Calu3 (cell line): ENCODE measurements at regions not wholly inside any gene's neighbourhood (a gene's known extent, or its start where the extent isn't known, plus 50 kb on each side); places are given as distances from the start of the nearest gene placed in this dataset.
"Not testable (repeated sequence)": the region's sequence is repeated elsewhere in the genome, so short reads cannot be mapped to it uniquely, and the experiment has no call there.

Experiments used
- BruUV-seq: library from RNA; stranded (reverse); fragments of 400-500 nt; replicated peaks from 2 replicates; lab custom pipeline; 2021; lab: Mats Ljungman, UMichigan
- CTCF ChIA-PET: fragments of 300-600 bp; sonication (Branson Sonifier 250); formaldehyde crosslinking; loops from one replicate; lab custom pipeline; 2022; ENCODE audit warnings: antibody characterized with exemption; lab: Charles Lee
- DNase-seq: peaks from one replicate; pipeline ENCODE4 v3.0.0; 2022
- H3K27ac Mint-ChIP-seq: one replicate; pipeline ENCODE4 v1.8.0; 2022; ENCODE audit warnings: mixed read lengths; ENCODE audit not compliant: unreplicated experiment
- H3K27me3 Mint-ChIP-seq: one replicate; pipeline ENCODE4 v1.8.0; 2022; ENCODE audit warnings: mixed read lengths; ENCODE audit not compliant: unreplicated experiment
- H3K36me3 Mint-ChIP-seq: one replicate; pipeline ENCODE4 v1.8.0; 2022; ENCODE audit warnings: mild to moderate bottlenecking, moderate library complexity, mixed read lengths; ENCODE audit not compliant: insufficient read depth, unreplicated experiment
- H3K4me1 Mint-ChIP-seq: one replicate; pipeline ENCODE4 v1.8.0; 2022; ENCODE audit warnings: mild to moderate bottlenecking, low read depth, mixed read lengths; ENCODE audit not compliant: unreplicated experiment
- H3K4me3 Mint-ChIP-seq: one replicate; pipeline ENCODE4 v1.8.0; 2022; ENCODE audit warnings: mild to moderate bottlenecking, low read depth, moderate library complexity, mixed read lengths; ENCODE audit not compliant: unreplicated experiment
- H3K9me3 Mint-ChIP-seq: one replicate; pipeline ENCODE4 v1.8.0; 2022; ENCODE audit warnings: low read depth, mixed read lengths; ENCODE audit not compliant: unreplicated experiment
- intact Hi-C: fragments of 100-400 bp; cut with micrococcal nuclease; formaldehyde crosslinking; loops from one replicate; pipeline ENCODE4 v1.10.0; 2022; ENCODE audit not compliant: unreplicated experiment
- TF ChIP-seq, protein P1 (sequence below): fragments of 200-600 bp; IDR thresholded peaks from one replicate; pipeline ENCODE4 v1.8.0; 2022; ENCODE audit warnings: antibody characterized with exemption; ENCODE audit not compliant: unreplicated experiment

DNA sequence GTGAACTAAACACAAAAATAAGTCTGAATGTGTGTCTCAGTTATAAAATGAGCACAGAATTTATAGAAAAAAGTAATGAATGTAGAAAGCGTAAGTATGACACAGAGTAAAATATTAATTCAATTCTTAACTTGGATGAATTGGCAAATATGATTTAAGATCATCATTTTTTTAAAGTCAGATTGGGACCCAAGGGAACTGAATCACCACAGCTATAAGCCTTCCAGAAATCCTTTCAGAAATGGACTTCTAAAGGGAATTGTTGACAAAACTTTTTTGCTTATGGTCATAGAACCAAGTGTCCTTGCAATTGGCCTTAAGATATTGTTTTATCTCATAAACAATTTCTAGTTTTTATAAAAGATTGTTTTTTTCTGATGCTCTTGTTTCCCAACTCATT, 495.1 kb upstream of the DAB2 start:
- Mint-ChIP-seq H3K4me3 (no peak overlapping the region), H3K4me1 (no peaks in the 10 kb centered on the region), H3K9me3 (no peaks in the 10 kb centered on the region), H3K27me3 (no peaks in the 10 kb centered on the region), H3K36me3 (no peaks in the 10 kb centered on the region), H3K27ac (no peak overlapping the region)
- BruUV-seq = no TSS peak
- TF ChIP-seq, protein P1, sequence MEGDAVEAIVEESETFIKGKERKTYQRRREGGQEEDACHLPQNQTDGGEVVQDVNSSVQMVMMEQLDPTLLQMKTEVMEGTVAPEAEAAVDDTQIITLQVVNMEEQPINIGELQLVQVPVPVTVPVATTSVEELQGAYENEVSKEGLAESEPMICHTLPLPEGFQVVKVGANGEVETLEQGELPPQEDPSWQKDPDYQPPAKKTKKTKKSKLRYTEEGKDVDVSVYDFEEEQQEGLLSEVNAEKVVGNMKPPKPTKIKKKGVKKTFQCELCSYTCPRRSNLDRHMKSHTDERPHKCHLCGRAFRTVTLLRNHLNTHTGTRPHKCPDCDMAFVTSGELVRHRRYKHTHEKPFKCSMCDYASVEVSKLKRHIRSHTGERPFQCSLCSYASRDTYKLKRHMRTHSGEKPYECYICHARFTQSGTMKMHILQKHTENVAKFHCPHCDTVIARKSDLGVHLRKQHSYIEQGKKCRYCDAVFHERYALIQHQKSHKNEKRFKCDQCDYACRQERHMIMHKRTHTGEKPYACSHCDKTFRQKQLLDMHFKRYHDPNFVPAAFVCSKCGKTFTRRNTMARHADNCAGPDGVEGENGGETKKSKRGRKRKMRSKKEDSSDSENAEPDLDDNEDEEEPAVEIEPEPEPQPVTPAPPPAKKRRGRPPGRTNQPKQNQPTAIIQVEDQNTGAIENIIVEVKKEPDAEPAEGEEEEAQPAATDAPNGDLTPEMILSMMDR = no peak
- CTCF ChIA-PET = no interaction called here
- DNase-seq = no peak
- intact Hi-C loops = no loop called here

DNA sequence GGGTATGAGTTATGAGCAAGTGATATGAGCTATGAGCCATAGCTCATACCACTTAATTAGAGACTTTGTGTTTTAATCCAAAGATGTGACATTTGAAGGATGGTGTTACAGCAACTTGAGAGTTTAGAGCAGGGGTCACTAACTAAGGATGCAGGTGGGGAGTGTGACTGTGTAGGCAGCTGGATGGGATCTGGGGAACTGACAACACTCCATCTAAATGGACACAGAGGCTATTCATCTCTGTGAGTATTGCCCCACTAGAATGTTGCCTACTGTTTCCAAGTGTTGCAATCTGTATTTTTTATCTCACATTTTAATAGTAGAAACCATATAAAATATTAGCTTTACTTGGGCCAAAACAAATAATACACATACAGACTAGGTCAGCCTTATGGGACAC, 488.1 kb upstream of the DAB2 start:
- Mint-ChIP-seq H3K27me3 (no peaks in the 10 kb centered on the region), H3K4me3 (no peak overlapping the region), H3K27ac (no peak overlapping the region), H3K36me3 (peaks cover 3% of the 10 kb centered on the region), H3K4me1 (no peaks in the 10 kb centered on the region), H3K9me3 (peaks cover 3% of the 10 kb centered on the region)
- TF ChIP-seq, protein P1 = no peak
- no TSS peak for BruUV-seq
- intact Hi-C loops = no loop called here
- no peak for DNase-seq
- CTCF ChIA-PET = no interaction called here

DNA sequence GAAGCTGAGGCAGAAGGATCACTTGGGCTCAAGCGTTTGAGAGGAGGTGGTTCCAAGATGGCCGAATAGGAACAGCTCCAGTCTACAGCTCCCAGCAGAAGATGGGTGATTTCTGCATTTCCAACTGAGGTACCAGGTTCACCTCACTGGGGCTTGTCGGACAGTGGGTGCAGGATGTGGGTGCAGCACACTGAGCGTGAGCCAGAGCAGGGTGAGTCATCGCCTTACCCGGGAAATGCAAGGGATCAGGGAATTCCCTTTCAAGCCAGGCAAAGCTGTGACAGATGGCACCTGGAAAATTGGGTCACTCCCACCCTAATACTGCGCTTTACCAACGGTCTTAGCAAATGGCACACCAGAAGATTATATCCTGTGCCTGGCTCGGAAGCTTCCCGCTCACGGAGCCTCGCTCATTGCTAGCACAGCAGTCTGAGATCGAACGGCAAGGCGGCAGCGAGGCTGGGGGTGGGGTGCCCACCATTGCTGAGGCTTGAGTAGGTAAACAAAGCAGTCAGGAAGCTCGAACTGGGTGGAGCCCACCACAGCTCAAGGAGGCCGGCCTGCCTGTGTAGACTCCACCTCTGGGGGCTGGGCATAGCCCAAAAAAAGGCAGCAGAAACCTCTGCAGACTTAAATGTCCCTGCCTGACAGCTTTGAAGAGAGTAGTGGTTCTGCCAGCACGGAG, 482.6 kb upstream of the DAB2 start:
- H3K36me3 Mint-ChIP-seq, H3K27me3 Mint-ChIP-seq, DNase-seq, BruUV-seq, H3K4me1 Mint-ChIP-seq, H3K9me3 Mint-ChIP-seq, intact Hi-C loops, H3K27ac Mint-ChIP-seq, H3K4me3 Mint-ChIP-seq, CTCF ChIA-PET: not testable (repeated sequence)

DNA sequence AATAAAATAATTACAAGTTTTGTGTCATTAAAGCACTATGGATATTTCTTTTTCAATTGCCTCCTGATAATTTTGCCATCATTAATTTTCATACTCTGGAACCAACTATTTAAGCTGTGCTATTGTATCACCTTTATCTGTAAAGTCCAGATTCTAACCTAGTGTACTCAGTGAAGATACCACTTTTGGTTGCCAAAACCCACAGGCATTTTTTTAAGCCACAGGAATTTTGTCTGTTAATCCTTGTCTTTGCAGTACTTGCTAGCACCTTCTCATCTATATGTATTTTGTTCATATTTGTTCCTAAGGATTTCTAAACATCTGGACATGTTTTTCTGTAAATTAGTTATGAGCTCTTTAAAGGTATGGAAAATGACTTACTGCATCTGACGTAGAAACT, 481.4 kb upstream of the DAB2 start:
- BruUV-seq = no TSS peak
- H3K36me3 Mint-ChIP-seq = peaks cover 3% of the 10 kb centered on the region
- no peak overlapping the region for H3K4me3 Mint-ChIP-seq
- CTCF ChIA-PET = interaction anchor here (0.6 kb wide), 1 partner anchor 130 kb away, joined by 5 read pairs; no protein-coding TSS in a partner anchor
- peaks cover 3% of the 10 kb centered on the region for H3K9me3 Mint-ChIP-seq
- DNase-seq = no peak
- no peak overlapping the region for H3K27ac Mint-ChIP-seq
- TF ChIP-seq, protein P1 = no peak
- no peaks in the 10 kb centered on the region for H3K4me1 Mint-ChIP-seq
- no peaks in the 10 kb centered on the region for H3K27me3 Mint-ChIP-seq
- intact Hi-C loops = no loop called here

DNA sequence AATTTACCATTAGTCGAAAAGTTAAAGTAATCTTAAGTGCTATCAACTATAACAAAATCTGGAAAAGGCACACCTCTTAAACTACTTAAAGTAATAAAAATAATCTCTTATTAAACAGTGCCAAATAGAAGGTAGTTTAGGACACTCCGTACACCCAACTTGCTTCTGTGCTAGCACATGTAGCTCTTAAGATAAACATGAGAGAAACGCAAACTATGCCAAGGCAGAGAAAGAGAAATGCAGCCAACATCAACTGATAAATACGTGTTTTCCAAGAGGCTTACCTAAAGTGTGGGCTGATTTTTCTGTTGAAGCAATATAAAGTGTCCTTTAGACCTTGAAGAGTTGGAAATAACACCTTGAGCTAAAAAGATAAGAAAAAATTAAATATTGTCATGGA, 480.6 kb upstream of the DAB2 start:
- Mint-ChIP-seq H3K36me3 (peaks cover 3% of the 10 kb centered on the region), H3K4me1 (no peaks in the 10 kb centered on the region)
- CTCF ChIA-PET = interaction anchor here (0.6 kb wide), 1 partner anchor 129 kb away, joined by 5 read pairs; no protein-coding TSS in a partner anchor

More for the DNA sequence above, 480.6 kb upstream of the DAB2 start:
- intact Hi-C loops = no loop called here
- no peak overlapping the region for H3K27ac Mint-ChIP-seq
- TF ChIP-seq, protein P1 = no peak
- BruUV-seq = no TSS peak
- no peaks in the 10 kb centered on the region for H3K27me3 Mint-ChIP-seq
- no peak for DNase-seq
- no peak overlapping the region for H3K4me3 Mint-ChIP-seq
- peaks cover 3% of the 10 kb centered on the region for H3K9me3 Mint-ChIP-seq
